Gastroesophageal sphincter (tissue), 4 donors: ENCODE measurements at regions not wholly inside any gene's neighbourhood (a gene's known extent, or its start where the extent isn't known, plus 50 kb on each side); places are given as distances from the start of the nearest gene placed in this dataset.

Source experiments
- ATAC-seq: fragments of 150-250 bp; one replicate; pipeline ENCODE4 v1.9.1; 2016; ENCODE audit warnings: mild to moderate bottlenecking, moderate library complexity
- H3K27ac ChIP-seq, 4 donors: fragments of 200-600 bp; sonication (generic) in 3 of 4; 1 replicate in 3 of 4; 2 replicates in 1 of 4; pipeline ENCODE4 v1.5.1; 2016 to 2019
- H3K27me3 ChIP-seq: fragments of 200-600 bp; sonication (generic); one replicate; pipeline ENCODE4 v1.5.1; 2019
- H3K36me3 ChIP-seq, 2 donors: fragments of 200-600 bp; sonication (generic); one replicate each; pipeline ENCODE4 v1.5.1; 2019; ENCODE audit warnings: control low read depth in 1 of 2
- H3K4me1 ChIP-seq, 3 donors: fragments of 200-600 bp; sonication (generic); 1 replicate in 2 of 3; 2 replicates in 1 of 3; pipeline ENCODE4 v1.5.1; 2016 to 2019; ENCODE audit warnings: control low read depth in 2 of 3
- H3K4me3 ChIP-seq, 2 donors: fragments of 200-600 bp; sonication (generic); one replicate each; pipeline ENCODE4 v1.5.1; 2019; ENCODE audit warnings: mild to moderate bottlenecking in 1 of 2, moderate library complexity in 1 of 2
- H3K9me3 ChIP-seq, 3 donors: fragments of 200-600 bp; sonication (generic); one replicate each; pipeline ENCODE4 v1.5.1; 2017 to 2019; ENCODE audit warnings: control low read depth in 2 of 3
- CTCF ChIP-seq, 4 experiments: fragments of 200-600 bp in 2 of 4; fragments of 450-650 bp in 2 of 4; sonication (generic) in 1 of 4; IDR thresholded peaks; one replicate each; pipeline ENCODE4 v1.5.1; 2017 to 2019; ENCODE audit warnings: antibody characterized with exemption in 4 of 4, mild to moderate bottlenecking in 2 of 4, moderate library complexity in 2 of 4
- EP300 ChIP-seq: sonication (generic); formaldehyde crosslinking; IDR thresholded peaks from one replicate; pipeline ENCODE4 v1.6.1; 2017; ENCODE audit warnings: antibody characterized with exemption, mild to moderate bottlenecking
- POLR2A ChIP-seq, 2 donors: fragments of 450-650 bp; IDR thresholded peaks; one replicate each; pipeline ENCODE4 v1.6.1; 2017; ENCODE audit warnings: antibody characterized with exemption in 2 of 2, mild to moderate bottlenecking in 2 of 2, moderate library complexity in 1 of 2
- POLR2AphosphoS5 ChIP-seq: sonication (generic); formaldehyde crosslinking; IDR thresholded peaks from one replicate; pipeline ENCODE4 v1.6.1; 2017; ENCODE audit warnings: antibody characterized with exemption
- whole genome bisulfite sequencing, 2 donors: methylation state at CpG; one replicate each; pipeline ENCODE4 v1.1.5; 2018; ENCODE audit warnings: low coverage in 1 of 2; 5-methylcytosine and 5-hydroxymethylcytosine counted together

- H3K4me3 ChIP-seq, result no peak overlapping the region
- no peaks in the 10 kb centered on the region for H3K9me3 ChIP-seq
- no peaks in the 10 kb centered on the region for H3K27me3 ChIP-seq
- TF ChIP-seq EP300 (no peak), POLR2A (IDR thresholded peaks at IDR 0.05) (no peak), POLR2AphosphoS5 (no peak), CTCF (IDR thresholded peaks at IDR 0.05) (no peak)
- H3K27ac ChIP-seq, result no peak overlapping the region
- H3K36me3 ChIP-seq, result no peaks in the 10 kb centered on the region
- peaks cover 9 to 41% (median 10%) of the 10 kb centered on the region in 3 donors for H3K4me1 ChIP-seq
- WGBS, 2 donors, result 51 to 57% methylated on average over 2 of the region's 2 CpGs
- no peak for ATAC-seq
Observed at GRCh38 chr2:180370511-180371205, 363.6 kb upstream of the CWC22 start.

GRCh38 chr2:180368881-180369280 lies 361.8 kb upstream of the CWC22 start:
- 44 to 90% methylated on average over 1 to 2 of the region's 2 CpGs for WGBS, 2 donors
- TF ChIP-seq POLR2AphosphoS5, result no peak
- TF ChIP-seq EP300, result no peak
- TF ChIP-seq POLR2A (IDR thresholded peaks at IDR 0.05), result no peak
- TF ChIP-seq CTCF (IDR thresholded peaks at IDR 0.05), result no peak
- no peak overlapping the region for H3K27ac ChIP-seq

GRCh38 chr2:180367815-180368214 lies 360.7 kb upstream of the CWC22 start:
- Histone ChIP-seq H3K27me3 (no peaks in the 10 kb centered on the region), H3K9me3 (no peaks in the 10 kb centered on the region), H3K27ac (no peak overlapping the region), H3K4me3 (no peak overlapping the region), H3K36me3 (no peaks in the 10 kb centered on the region), H3K4me1 (peaks cover 10 to 57% (median 10%) of the 10 kb centered on the region in 3 donors)
- no peak for TF ChIP-seq CTCF (IDR thresholded peaks at IDR 0.05)
- TF ChIP-seq EP300, result no peak
- TF ChIP-seq POLR2A (IDR thresholded peaks at IDR 0.05), result no peak
- no peak for TF ChIP-seq POLR2AphosphoS5
- no peak for ATAC-seq

More at GRCh38 chr2:180368881-180369280, 361.8 kb upstream of the CWC22 start:
- peaks cover 10 to 57% (median 10%) of the 10 kb centered on the region in 3 donors for H3K4me1 ChIP-seq
- no peaks in the 10 kb centered on the region for H3K27me3 ChIP-seq
- no peaks in the 10 kb centered on the region for H3K9me3 ChIP-seq
- no peaks in the 10 kb centered on the region for H3K36me3 ChIP-seq
- no peak for ATAC-seq
- no peak overlapping the region for H3K4me3 ChIP-seq

- ATAC-seq, result no peak
- TF ChIP-seq EP300, result no peak
- no peak for TF ChIP-seq POLR2AphosphoS5
- no peak for TF ChIP-seq POLR2A (IDR thresholded peaks at IDR 0.05)
- TF ChIP-seq CTCF (IDR thresholded peaks at IDR 0.05), result no peak
- Histone ChIP-seq H3K4me1 (peaks cover 10 to 57% (median 10%) of the 10 kb centered on the region in 3 donors), H3K27ac (peak overlapping the region in 1 of 4 donors; percentile 36), H3K4me3 (no peak overlapping the region), H3K27me3 (no peaks in the 10 kb centered on the region), H3K9me3 (no peaks in the 10 kb centered on the region), H3K36me3 (no peaks in the 10 kb centered on the region)
Observed at GRCh38 chr2:180366481-180366880, 359.4 kb upstream of the CWC22 start.

GRCh38 chr2:180364719-180365118 lies 357.6 kb upstream of the CWC22 start:
- H3K4me3 ChIP-seq, result no peak overlapping the region
- peaks cover 6 to 50% (median 10%) of the 10 kb centered on the region in 3 donors for H3K4me1 ChIP-seq
- TF ChIP-seq POLR2AphosphoS5, result no peak
- TF ChIP-seq CTCF (IDR thresholded peaks at IDR 0.05), result no peak
- no peak for TF ChIP-seq POLR2A (IDR thresholded peaks at IDR 0.05)
- TF ChIP-seq EP300, result no peak
- ATAC-seq, result peak; percentile 55
- peak overlapping the region in 3 of 4 donors; percentile 29 to 51 (median 40) for H3K27ac ChIP-seq
- H3K27me3 ChIP-seq, result no peaks in the 10 kb centered on the region
- H3K36me3 ChIP-seq, result no peaks in the 10 kb centered on the region
- no peaks in the 10 kb centered on the region for H3K9me3 ChIP-seq
- WGBS, 2 donors, result 22 to 28% methylated on average over 1 to 2 of the region's 2 CpGs
